Astrocyte (in vitro differentiated cells and primary cell): ENCODE measurements at regions not wholly inside any gene's neighbourhood (a gene's known extent, or its start where the extent isn't known, plus 50 kb on each side); places are given as distances from the start of the nearest gene placed in this dataset.

Experiments used
- EZH2 ChIP-seq: IDR thresholded peaks from 2 replicates; pipeline ENCODE4 v1.6.1; 2012; ENCODE audit warnings: mild to moderate bottlenecking, low read length, inconsistent platforms; ENCODE audit not compliant: insufficient read depth
- TF ChIP-seq, protein P1 (sequence below): IDR thresholded peaks from 2 replicates; pipeline ENCODE4 v1.5.1; 2011; ENCODE audit warnings: low read depth, mild to moderate bottlenecking, inconsistent platforms, low read length, moderate library complexity; ENCODE audit not compliant: insufficient read depth

DNA sequence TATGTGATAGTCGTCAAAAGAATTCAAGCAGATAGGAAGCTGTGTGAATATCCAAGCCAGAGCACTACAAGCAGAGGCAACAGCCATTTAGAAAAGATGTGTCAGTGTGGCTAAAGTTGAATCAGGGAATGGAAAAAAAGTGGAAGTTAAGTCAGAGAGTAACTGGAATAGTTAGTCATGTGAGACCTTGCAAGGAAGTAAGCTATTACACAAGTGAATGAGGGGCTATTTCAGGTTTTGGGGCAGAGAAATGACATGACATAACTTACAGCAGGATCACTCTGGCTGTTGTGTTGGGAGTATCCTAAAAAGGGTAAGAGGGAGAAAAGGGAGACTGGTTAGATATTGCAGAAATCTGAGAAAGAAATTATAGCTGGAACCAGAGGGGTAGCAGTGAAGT, 236.6 kb upstream of the PCDH18 start:
- TF ChIP-seq, protein P1, sequence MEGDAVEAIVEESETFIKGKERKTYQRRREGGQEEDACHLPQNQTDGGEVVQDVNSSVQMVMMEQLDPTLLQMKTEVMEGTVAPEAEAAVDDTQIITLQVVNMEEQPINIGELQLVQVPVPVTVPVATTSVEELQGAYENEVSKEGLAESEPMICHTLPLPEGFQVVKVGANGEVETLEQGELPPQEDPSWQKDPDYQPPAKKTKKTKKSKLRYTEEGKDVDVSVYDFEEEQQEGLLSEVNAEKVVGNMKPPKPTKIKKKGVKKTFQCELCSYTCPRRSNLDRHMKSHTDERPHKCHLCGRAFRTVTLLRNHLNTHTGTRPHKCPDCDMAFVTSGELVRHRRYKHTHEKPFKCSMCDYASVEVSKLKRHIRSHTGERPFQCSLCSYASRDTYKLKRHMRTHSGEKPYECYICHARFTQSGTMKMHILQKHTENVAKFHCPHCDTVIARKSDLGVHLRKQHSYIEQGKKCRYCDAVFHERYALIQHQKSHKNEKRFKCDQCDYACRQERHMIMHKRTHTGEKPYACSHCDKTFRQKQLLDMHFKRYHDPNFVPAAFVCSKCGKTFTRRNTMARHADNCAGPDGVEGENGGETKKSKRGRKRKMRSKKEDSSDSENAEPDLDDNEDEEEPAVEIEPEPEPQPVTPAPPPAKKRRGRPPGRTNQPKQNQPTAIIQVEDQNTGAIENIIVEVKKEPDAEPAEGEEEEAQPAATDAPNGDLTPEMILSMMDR, result no peak
- TF ChIP-seq EZH2, result no peak
